Uterus (tissue), 3 donors: ENCODE measurements at regions not wholly inside any gene's neighbourhood (a gene's known extent, or its start where the extent isn't known, plus 50 kb on each side); places are given as distances from the start of the nearest gene placed in this dataset.

Experiments used
- DNase-seq, 2 donors: peaks; one replicate each; pipeline ENCODE4 v3.0.0-alpha.2; 2019 to 2020
- H3K27ac ChIP-seq, 2 donors: fragments of 200-600 bp; sonication (generic); 1 replicate in 1 of 2; 2 replicates in 1 of 2; pipeline ENCODE4 v1.5.1; 2016 to 2018
- H3K27me3 ChIP-seq, 2 donors: fragments of 200-600 bp; sonication (generic); one replicate each; pipeline ENCODE4 v1.5.1; 2018 to 2019; ENCODE audit warnings: control low read depth in 1 of 2
- H3K36me3 ChIP-seq, 2 donors: fragments of 200-600 bp; sonication (generic); one replicate each; pipeline ENCODE4 v1.5.1; 2019; ENCODE audit warnings: control low read depth in 1 of 2
- H3K4me1 ChIP-seq, 2 donors: fragments of 200-600 bp; sonication (generic); one replicate each; pipeline ENCODE4 v1.5.1; 2018 to 2019; ENCODE audit warnings: control low read depth in 1 of 2
- H3K4me3 ChIP-seq, 2 donors: fragments of 200-600 bp; sonication (generic); 1 replicate in 1 of 2; 2 replicates in 1 of 2; pipeline ENCODE4 v1.5.1; 2018 to 2019; ENCODE audit warnings: mild to moderate bottlenecking in 1 of 2
- H3K9me3 ChIP-seq, 2 donors: fragments of 200-600 bp; sonication (generic); one replicate each; pipeline ENCODE4 v1.5.1; 2019; ENCODE audit warnings: control low read depth in 1 of 2
- POLR2A ChIP-seq, 2 donors: fragments of 450-650 bp; IDR thresholded peaks; one replicate each; pipeline ENCODE4 v1.6.1; 2016; ENCODE audit warnings: antibody characterized with exemption in 2 of 2, mild to moderate bottlenecking in 1 of 2, moderate library complexity in 1 of 2
- intact Hi-C: fragments of 100-400 bp; cut with DNase I; formaldehyde crosslinking; loops from one replicate; pipeline ENCODE4 v1.15.1; 2023; ENCODE audit warnings: low total_unique reads
- TF ChIP-seq, protein P1 (sequence below), 4 experiments: fragments of 200-600 bp in 2 of 4; fragments of 450-650 bp in 2 of 4; sonication (generic) in 2 of 4; IDR thresholded peaks; one replicate each; pipeline ENCODE4 v1.5.1; 2016 to 2019; ENCODE audit warnings: antibody characterized with exemption in 4 of 4, mild to moderate bottlenecking in 2 of 4, moderate library complexity in 1 of 4
- donor health status: DM: yes; HTN: yes; CAD: no.

DNA sequence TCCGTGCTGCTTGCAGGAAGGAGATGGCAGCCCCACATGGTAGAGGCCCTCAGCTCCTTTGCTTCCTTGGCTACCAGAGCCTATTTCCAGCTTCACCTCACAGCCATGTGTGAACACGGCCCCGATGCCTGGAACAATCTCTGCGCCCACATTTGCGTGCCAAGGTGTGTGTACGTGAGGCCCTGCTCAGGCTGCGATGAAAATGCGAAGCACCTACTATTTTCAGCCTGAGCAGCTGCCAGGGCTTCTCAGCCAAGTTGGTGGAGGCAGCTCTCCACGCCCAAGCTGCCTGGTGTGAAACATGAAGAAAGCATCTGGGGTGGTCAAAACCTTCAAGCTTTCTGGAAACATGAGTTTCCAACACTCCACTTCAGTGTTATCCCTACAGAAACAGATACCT lies 177.8 kb upstream of the EGLN3 start:
- no peak for DNase-seq
- Histone ChIP-seq H3K9me3 (no peaks in the 10 kb centered on the region), H3K27ac (no peak overlapping the region), H3K4me3 (no peak overlapping the region), H3K4me1 (no peaks in the 10 kb centered on the region), H3K36me3 (no peaks in the 10 kb centered on the region), H3K27me3 (no peaks in the 10 kb centered on the region)
- intact Hi-C loops = no loop called here
- no peak for TF ChIP-seq POLR2A (IDR thresholded peaks at IDR 0.05)
- TF ChIP-seq, protein P1, sequence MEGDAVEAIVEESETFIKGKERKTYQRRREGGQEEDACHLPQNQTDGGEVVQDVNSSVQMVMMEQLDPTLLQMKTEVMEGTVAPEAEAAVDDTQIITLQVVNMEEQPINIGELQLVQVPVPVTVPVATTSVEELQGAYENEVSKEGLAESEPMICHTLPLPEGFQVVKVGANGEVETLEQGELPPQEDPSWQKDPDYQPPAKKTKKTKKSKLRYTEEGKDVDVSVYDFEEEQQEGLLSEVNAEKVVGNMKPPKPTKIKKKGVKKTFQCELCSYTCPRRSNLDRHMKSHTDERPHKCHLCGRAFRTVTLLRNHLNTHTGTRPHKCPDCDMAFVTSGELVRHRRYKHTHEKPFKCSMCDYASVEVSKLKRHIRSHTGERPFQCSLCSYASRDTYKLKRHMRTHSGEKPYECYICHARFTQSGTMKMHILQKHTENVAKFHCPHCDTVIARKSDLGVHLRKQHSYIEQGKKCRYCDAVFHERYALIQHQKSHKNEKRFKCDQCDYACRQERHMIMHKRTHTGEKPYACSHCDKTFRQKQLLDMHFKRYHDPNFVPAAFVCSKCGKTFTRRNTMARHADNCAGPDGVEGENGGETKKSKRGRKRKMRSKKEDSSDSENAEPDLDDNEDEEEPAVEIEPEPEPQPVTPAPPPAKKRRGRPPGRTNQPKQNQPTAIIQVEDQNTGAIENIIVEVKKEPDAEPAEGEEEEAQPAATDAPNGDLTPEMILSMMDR (IDR thresholded peaks at IDR 0.05) = no peak

DNA sequence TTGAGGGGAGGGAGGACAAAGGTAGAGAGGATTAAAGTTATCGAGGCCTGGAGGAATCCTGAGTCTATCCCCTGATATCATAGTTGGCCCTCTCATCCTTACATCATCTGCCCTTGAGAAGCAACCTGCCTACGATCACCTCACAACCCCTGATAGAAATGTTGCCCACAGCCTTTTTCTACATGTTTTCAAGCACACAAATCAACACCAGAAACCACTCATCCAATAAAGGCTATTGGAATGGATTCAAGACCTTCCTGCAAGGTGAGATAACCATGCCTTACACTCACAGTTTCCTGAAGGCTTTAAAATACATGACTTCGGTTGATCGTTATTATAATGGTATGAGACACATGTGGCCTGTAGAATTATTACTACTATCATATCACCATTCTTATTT lies 175.7 kb upstream of the EGLN3 start:
- Histone ChIP-seq H3K4me1 (no peaks in the 10 kb centered on the region), H3K27ac (no peak overlapping the region), H3K36me3 (no peaks in the 10 kb centered on the region), H3K4me3 (no peak overlapping the region), H3K9me3 (no peaks in the 10 kb centered on the region), H3K27me3 (no peaks in the 10 kb centered on the region)
- TF ChIP-seq POLR2A (IDR thresholded peaks at IDR 0.05) = no peak
- TF ChIP-seq, protein P1 (IDR thresholded peaks at IDR 0.05) = no peak
- intact Hi-C loops = no loop called here
- DNase-seq = no peak

- intact Hi-C loops = no loop called here
- Histone ChIP-seq H3K36me3 (no peaks in the 10 kb centered on the region), H3K27ac (no peak overlapping the region), H3K9me3 (no peaks in the 10 kb centered on the region), H3K4me1 (no peaks in the 10 kb centered on the region), H3K27me3 (no peaks in the 10 kb centered on the region), H3K4me3 (no peak overlapping the region)
- TF ChIP-seq, protein P1 (IDR thresholded peaks at IDR 0.05) = no peak
- TF ChIP-seq POLR2A (IDR thresholded peaks at IDR 0.05) = no peak
- DNase-seq = no peak
These were observed 173.7 kb upstream of the EGLN3 start for GRCh38 chr14:34124585-34124984.

DNA sequence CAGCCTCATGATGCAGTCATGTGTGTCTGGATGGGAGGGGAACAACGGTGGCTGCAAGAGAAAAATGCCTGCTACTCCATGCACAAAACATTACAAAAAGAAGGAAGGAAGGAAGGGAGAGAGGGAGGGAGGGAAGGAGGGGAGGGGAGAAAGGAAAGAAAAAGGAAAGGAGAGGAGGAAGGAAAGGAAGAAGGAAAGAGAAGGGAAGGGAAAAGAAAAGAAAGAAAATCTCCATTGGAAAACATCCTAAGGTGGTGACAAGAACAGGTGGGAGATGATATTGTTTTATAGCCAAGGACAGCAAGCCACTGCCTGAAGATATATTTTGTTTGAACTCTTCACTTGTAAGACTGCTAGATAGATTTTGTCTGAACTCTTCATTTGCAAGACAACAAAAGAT lies 171.8 kb upstream of the EGLN3 start:
- TF ChIP-seq, protein P1 (IDR thresholded peaks at IDR 0.05) = no peak
- no peak for TF ChIP-seq POLR2A (IDR thresholded peaks at IDR 0.05)
- H3K4me1 ChIP-seq = no peaks in the 10 kb centered on the region
- no peaks in the 10 kb centered on the region for H3K9me3 ChIP-seq
- intact Hi-C loops = no loop called here
- no peaks in the 10 kb centered on the region for H3K27me3 ChIP-seq
- no peak overlapping the region for H3K4me3 ChIP-seq
- no peaks in the 10 kb centered on the region for H3K36me3 ChIP-seq
- no peak overlapping the region for H3K27ac ChIP-seq
- no peak for DNase-seq

DNA sequence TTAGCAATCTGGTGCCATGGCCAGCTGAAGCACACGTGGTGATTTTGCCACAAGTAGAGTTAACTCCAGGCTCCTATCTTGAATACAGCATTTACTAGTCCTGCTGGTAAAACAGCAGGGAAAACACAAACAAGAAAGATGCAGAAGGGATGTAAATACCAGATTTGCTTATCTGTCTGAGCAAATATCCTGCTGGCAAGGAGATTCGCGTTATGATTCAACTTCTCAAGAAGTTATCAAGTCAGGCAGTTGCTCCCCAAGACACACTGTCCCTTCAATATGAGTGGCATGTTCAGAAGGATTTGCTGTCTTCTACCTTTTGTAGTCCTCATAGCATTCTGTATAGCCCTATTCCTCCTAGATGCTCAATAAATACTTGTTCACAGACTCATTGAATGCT lies 171.2 kb upstream of the EGLN3 start:
- TF ChIP-seq POLR2A (IDR thresholded peaks at IDR 0.05) = no peak
- TF ChIP-seq, protein P1 (IDR thresholded peaks at IDR 0.05) = no peak
- Histone ChIP-seq H3K4me1 (no peaks in the 10 kb centered on the region), H3K4me3 (no peak overlapping the region), H3K9me3 (no peaks in the 10 kb centered on the region), H3K27me3 (no peaks in the 10 kb centered on the region), H3K27ac (no peak overlapping the region), H3K36me3 (no peaks in the 10 kb centered on the region)
- intact Hi-C loops = no loop called here
- no peak for DNase-seq
